Activated gamma-delta T cell treated with anti-CD3 and anti-CD28 coated beads, Interleukin-2, amount 50 U/mL, for 16 hours (primary cell): ENCODE measurements at regions not wholly inside any gene's neighbourhood (a gene's known extent, or its start where the extent isn't known, plus 50 kb on each side); places are given as distances from the start of the nearest gene placed in this dataset.
"Not testable (repeated sequence)": the region's sequence is repeated elsewhere in the genome, so short reads cannot be mapped to it uniquely, and the experiment has no call there.

ENCODE experiments used
- DNase-seq: peaks from one replicate; pipeline ENCODE4 v3.0.0-alpha.2; 2020; ENCODE audit warnings: low read depth

DNA sequence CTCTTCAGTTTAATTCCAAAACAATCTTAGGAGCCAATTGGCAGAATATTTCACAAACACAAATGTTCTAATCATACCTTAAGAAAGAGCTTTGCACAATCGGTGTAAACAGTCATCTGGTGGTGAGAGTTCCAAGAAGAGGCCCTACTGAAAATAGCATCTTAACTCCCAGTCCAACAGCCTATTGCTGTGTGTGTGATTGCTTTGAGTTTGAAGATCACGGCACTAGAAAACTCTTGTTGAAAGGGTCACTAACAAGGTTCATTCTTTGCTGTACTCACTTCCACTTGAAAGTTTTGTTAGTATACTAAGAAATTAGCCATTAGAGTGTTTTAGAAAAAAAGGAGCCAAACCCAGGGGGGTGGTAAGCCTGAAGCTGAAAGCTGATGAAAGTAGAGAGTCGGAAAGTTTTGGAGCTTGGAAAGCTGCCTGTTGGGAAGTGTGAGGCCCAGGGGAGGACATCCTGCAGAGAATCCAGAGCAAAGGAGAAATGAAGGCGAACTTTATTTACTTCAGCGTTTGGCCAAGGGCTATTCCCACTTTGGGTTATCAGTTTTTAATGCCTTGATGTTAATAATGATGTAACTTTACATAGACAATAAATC lies 180.3 kb upstream of the GHR start:
- DNase-seq: no peak

GRCh38 chr5:42252306-42252705 lies 170.9 kb upstream of the GHR start:
- no peak for DNase-seq

- DNase-seq: not testable (repeated sequence)
Observed at GRCh38 chr5:42259914-42260313, 163.3 kb upstream of the GHR start.

DNA sequence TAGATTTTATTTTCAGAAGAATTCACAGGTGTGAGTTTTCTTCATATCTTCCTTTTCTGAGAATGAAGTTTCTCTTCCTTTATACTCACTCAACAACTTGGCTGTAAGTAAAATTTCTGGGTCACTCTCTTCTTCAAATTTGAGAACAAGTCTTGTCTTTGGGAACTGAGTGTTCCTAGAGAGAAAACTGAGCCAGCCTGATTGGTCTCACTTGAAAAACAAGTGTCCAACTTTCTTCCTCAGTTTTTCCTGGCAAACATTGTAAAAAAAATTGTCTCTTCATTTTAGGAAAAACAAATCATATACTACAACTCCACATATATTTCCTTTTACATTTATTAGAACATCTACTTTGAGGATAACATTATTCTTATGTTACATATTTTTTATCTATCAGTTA lies 156.1 kb upstream of the GHR start:
- no peak for DNase-seq

DNA sequence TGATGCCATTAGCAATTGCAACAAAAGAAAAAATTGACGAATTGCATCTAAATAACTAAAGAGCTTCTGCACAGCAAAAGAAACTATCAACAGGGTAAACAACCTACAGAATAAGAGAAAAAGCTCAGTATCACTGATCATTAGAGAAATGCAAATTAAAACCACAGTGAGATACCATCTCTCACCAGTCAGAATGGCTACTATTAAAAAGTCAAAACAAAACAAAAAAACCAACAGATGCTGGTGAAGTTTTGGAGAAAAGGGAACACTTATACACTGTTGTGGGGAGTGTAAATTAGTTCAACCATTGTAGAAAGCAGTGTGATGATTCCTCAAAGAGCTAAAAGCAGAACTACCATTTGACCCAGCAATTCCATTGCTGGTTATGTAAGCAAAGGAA lies 155.1 kb upstream of the GHR start:
- DNase-seq: not testable (repeated sequence)

- no peak for DNase-seq
Observed at GRCh38 chr5:42268630-42269029, 154.6 kb upstream of the GHR start.

GRCh38 chr5:42270771-42271170 lies 152.5 kb upstream of the GHR start:
- DNase-seq: no peak

GRCh38 chr5:42274913-42275312 lies 148.3 kb upstream of the GHR start:
- no peak for DNase-seq

GRCh38 chr5:42277293-42277692 lies 145.9 kb upstream of the GHR start:
- no peak for DNase-seq

- DNase-seq: no peak
Observed at GRCh38 chr5:42284584-42284983, 138.7 kb upstream of the GHR start.

GRCh38 chr5:42285230-42285629 lies 138.0 kb upstream of the GHR start:
- no peak for DNase-seq

GRCh38 chr5:42300496-42300895 lies 122.7 kb upstream of the GHR start:
- DNase-seq: no peak

DNA sequence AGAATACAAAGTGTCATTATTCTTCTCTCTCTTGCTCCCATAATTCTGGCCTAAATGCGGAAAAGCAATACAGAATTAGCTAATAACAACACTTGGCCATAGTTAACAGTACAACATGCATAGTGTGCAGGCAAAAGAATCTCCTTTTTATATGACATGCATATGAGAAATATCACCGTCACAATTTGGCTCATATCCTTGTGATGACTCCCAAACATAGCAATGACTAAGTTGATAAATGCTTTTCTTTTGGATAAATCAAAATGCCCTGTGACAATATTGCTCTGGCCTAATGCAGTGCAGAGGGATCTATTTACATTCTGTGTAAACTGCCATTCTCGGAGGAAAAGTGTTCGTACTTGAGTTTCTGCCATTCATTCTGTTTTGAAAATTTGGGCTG lies 121.9 kb upstream of the GHR start:
- no peak for DNase-seq

- DNase-seq: no peak
Observed at GRCh38 chr5:42302186-42302585, 121.1 kb upstream of the GHR start.

DNA sequence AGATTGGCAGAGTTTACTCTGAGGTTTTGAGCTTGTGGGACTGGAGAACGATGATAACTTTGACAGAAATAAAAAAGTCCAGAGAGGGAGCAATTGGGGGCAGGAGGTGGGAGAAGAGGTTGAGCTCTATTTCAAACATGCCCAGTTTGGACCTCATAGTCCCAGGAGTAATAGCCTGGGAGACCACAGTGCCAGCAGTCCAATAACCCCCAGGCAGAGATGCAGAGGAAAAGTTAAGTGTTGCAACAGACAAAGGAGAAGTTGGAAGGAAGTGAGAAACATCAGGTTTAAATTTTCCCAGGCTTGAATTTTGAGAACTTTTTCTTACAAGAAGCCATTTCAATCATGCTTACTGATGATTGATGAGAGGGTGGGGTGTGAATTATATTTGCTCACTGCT lies 117.0 kb upstream of the GHR start:
- DNase-seq: no peak

- no peak for DNase-seq
Observed at GRCh38 chr5:42309865-42310264, 113.4 kb upstream of the GHR start.

DNA sequence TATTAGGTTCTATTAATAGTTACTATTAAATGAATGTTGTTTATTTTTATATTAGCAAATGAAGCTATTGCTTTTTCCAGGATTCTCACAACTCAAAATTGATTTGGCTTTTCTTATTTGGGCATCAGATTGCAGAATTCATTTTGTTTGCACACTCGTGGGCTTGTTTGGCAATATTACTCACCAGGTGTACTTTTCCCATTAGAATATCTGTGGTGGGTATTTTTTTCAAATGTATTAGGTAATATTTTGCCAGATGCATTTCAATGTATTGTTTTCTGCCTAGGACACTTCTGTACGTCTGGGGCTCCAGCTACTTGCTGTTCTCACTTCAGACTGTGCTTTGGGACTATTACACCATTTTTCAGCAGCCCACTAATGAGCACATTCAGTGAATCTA lies 108.0 kb upstream of the GHR start:
- DNase-seq: no peak

- DNase-seq: no peak
Observed at GRCh38 chr5:42317575-42317974, 105.7 kb upstream of the GHR start.

DNA sequence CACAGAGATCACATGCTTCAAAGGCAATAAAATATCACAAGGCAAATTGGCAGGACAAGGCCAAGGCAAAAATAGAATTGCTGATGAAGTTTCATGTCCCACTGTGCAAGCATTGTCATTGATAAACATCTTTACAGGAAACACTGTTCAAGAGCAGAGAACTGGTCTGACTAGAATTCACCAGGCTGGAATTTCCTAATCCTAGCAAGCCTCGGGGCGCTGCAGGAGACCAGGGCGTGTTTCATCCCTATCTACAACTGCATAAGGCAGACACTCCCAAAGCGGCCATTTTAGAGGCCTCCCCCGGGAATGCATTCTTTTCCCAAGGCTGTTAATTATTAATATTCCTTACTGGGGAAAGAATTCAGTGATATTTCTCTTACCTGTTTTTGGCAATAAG lies 103.7 kb upstream of the GHR start:
- DNase-seq: not testable (repeated sequence)

DNA sequence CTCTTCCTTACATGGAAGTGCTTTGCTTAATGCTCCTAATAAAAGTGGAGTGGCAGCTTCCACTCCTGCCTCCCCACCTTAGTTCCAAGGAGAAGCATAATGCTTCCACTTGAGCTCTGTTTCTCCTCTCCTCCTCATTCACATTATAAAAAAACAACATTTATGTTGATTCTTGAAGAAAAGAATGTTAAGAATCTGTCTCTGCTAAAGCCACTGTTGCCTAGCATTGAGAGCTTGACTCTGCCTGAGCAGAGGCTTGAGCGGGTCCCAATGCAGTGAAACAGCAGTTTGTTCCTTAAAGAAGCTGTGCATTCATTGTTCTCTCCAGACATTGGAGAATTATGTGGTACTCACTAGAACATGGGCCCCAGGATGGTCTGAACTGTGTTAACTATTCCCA lies 101.5 kb upstream of the GHR start:
- DNase-seq: no peak

DNA sequence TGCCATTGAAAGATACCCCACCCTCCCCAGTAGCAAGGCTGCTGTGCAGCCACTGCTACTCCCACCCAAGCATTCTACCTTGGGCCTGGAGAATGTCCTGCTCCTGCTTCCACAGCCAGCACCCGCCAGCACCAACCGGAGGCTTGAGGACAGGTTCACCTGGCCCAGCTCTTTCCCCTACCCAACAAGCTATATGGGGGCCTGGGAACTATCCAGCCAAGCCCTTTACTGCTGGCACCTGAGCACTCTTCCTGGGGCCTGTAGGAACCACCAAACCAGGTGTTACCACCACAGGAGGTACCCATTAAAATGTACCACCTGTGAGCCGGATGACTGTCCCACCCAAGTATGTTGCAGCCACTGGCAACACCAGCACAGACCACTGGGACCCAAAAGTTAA lies 86.1 kb upstream of the GHR start:
- DNase-seq: no peak

- no peak for DNase-seq
Observed at GRCh38 chr5:42337607-42338006, 85.6 kb upstream of the GHR start.

DNA sequence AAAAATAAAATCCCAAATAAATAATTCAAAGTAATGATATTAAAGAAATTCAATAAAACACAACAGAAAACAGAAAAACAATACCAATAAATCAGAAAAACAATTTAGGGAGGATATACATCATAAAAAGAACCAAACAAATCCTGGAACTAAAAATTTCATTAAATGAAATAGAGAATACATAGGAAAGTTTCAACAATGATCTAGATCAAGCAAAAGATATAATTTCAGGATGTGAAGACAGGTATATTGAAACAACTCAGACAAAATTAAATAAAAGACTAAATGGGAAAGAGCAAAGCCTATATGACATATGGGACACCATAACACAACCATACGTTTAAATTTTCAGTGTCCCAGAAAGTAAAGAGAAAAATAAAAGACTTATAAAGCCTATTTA lies 85.1 kb upstream of the GHR start:
- DNase-seq: no peak

DNA sequence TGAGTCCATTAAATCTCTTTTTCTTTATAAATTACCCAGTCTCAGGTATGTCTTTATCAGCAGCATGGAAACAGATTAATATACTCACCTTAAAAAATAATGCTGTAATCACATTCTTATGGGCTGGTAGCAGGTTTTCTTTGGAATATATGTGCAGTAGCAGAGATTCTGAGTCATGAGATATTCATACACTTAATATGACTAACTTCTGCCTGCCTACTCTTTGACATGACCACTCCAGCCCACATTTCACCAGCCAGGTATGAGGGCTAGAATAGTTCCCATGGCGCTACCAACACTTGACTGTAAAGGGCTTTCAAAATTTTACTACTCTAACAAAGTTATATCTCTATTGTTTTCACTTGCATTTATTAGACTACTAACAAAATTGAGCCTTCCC lies 74.1 kb upstream of the GHR start:
- DNase-seq: no peak

DNA sequence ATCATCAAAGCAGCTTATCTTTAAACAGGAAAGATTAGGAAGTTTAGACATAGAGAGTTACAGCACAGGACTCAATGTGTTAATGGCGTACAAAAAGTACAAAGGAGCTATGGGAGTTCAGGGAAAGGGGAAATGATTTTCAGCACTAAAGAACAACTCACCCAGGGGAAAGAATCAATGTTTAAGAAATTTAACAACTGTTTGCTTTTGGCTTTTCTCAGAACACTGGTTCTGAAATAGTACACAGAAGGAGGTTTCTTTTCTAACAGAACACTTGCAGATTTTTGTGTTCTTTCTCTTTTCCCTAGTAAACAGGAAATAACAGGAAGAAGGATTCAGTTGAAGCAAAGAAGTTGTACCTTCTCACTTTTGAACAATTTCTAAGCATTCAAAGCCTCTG lies 71.3 kb upstream of the GHR start:
- DNase-seq: no peak
